Esophagus squamous epithelium (tissue), 4 donors: ENCODE measurements at regions not wholly inside any gene's neighbourhood (a gene's known extent, or its start where the extent isn't known, plus 50 kb on each side); places are given as distances from the start of the nearest gene placed in this dataset.

ENCODE experiments used
- CTCF ChIP-seq, 6 experiments: fragments of 450-650 bp in 4 of 6; fragments of 200-600 bp in 2 of 6; sonication (generic) in 2 of 6; IDR thresholded peaks; one replicate each; pipeline ENCODE4 v1.5.1; 2016 to 2019; ENCODE audit warnings: antibody characterized with exemption in 6 of 6, mild to moderate bottlenecking in 4 of 6, moderate library complexity in 4 of 6
- POLR2A ChIP-seq, 4 donors: fragments of 450-650 bp; IDR thresholded peaks; one replicate each; pipeline ENCODE4 v1.6.1; 2017; ENCODE audit warnings: antibody characterized with exemption in 4 of 4, mild to moderate bottlenecking in 4 of 4, moderate library complexity in 3 of 4

GRCh38 chr4:159697322-159698283, 594.7 kb downstream of the RAPGEF2 start:
- no peak for TF ChIP-seq POLR2A (IDR thresholded peaks at IDR 0.05)
- no peak for TF ChIP-seq CTCF (IDR thresholded peaks at IDR 0.05)
